AG10803 (cell line): ENCODE measurements at regions not wholly inside any gene's neighbourhood (a gene's known extent, or its start where the extent isn't known, plus 50 kb on each side); places are given as distances from the start of the nearest gene placed in this dataset.

Experiments
- DNase-seq: peaks from one replicate; pipeline ENCODE4 v3.0.0; 2010; ENCODE audit warnings: low read depth
- H3K4me3 ChIP-seq: 2 replicates; pipeline ENCODE4 v1.5.1; 2011; ENCODE audit warnings: mild to moderate bottlenecking, low read length, control low read depth
- TF ChIP-seq, protein P1 (sequence below): conservative IDR thresholded peaks from 2 replicates; pipeline ENCODE4 v1.5.1; 2011; ENCODE audit warnings: mild to moderate bottlenecking, low read length, control low read depth, inconsistent platforms

DNA sequence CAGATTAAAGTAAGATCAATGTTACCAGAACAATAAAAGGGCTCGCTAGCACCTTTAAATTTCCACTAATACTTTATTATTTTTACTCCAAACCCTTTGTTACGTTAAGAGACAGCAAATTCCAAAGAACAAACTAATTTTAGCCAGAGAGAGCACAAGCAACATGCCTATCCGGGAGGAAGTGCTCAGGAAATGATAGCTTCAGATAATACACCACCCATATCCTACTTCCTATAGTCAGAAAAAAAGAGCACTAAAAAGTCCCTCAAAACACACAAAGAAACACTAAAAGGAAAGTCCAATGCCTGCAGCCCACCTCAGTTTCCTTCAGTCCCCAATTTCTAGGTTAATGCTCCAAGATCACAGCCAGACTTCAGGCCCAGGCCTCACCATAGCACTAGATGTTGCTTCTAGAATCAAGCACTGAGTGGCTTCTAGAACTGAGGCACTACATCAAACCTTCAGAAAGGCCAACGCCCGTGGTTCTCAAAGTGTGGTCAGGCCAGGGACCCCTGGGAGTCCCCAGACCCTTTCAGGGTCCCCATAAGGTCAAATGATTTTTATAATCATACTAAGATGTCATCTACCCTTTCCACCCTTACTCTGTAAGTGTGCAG lies 142.6 kb downstream of the PSMG1 start:
- no peak for DNase-seq
- no peak overlapping the region for H3K4me3 ChIP-seq
- TF ChIP-seq, protein P1, sequence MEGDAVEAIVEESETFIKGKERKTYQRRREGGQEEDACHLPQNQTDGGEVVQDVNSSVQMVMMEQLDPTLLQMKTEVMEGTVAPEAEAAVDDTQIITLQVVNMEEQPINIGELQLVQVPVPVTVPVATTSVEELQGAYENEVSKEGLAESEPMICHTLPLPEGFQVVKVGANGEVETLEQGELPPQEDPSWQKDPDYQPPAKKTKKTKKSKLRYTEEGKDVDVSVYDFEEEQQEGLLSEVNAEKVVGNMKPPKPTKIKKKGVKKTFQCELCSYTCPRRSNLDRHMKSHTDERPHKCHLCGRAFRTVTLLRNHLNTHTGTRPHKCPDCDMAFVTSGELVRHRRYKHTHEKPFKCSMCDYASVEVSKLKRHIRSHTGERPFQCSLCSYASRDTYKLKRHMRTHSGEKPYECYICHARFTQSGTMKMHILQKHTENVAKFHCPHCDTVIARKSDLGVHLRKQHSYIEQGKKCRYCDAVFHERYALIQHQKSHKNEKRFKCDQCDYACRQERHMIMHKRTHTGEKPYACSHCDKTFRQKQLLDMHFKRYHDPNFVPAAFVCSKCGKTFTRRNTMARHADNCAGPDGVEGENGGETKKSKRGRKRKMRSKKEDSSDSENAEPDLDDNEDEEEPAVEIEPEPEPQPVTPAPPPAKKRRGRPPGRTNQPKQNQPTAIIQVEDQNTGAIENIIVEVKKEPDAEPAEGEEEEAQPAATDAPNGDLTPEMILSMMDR, result no peak

DNA sequence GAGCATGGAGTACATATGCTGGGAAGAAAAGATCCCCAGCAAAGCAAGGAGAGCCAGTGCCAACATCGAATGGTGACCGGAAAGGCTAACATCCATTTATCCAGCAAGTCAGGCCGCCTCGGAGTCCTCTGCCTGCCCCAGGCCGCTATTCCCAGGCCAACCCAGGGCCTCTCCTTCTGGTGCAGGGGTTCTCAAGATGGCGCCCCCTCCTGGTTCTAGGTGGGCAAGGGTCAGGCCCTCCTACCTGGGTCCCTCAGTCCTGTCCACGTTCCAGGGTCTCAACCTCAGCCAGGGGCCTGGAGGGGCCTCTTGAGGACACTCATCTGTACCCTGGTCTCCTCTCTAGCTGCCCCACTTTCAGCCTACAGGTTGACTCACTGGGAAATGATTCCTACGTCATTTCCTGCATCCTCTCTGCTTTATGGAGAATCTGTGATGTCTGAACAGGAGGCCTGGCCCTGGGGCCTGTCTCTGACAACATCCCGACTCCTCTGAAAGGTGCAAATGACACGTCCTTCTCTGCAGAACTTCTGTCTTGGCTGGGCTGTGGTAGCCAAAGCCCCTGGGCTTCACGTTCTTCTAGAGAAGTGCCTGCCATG lies 145.3 kb downstream of the PSMG1 start:
- TF ChIP-seq, protein P1, result no peak
- DNase-seq, result no peak

DNA sequence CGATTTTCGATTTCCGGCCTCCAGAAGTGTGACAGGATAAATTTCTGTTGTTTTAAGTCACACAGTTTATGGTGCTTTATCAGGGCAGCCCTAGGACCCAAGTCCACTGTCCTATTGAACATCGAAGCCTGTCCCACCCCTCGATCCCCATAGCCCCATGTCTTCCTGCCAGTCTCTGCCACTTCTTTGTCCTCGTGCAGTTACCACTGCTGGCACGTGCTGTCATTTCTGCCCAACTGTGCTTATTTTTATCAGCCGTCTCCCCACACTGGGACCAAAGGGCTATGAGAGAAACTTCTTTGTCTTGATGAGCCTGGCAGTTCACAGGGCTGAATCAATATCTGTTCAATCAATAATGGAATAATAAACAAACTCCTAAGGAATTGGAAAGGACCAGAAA lies 146.7 kb downstream of the PSMG1 start:
- TF ChIP-seq, protein P1, result no peak
- no peak overlapping the region for H3K4me3 ChIP-seq

More for the DNA sequence above, 145.3 kb downstream of the PSMG1 start:
- no peak overlapping the region for H3K4me3 ChIP-seq

GRCh38 chr21:39034590-39035536 lies 148.4 kb downstream of the PSMG1 start:
- DNase-seq, result no peak
- TF ChIP-seq, protein P1, result no peak
- H3K4me3 ChIP-seq, result no peak overlapping the region

More for the DNA sequence above, 146.7 kb downstream of the PSMG1 start:
- no peak for DNase-seq

DNA sequence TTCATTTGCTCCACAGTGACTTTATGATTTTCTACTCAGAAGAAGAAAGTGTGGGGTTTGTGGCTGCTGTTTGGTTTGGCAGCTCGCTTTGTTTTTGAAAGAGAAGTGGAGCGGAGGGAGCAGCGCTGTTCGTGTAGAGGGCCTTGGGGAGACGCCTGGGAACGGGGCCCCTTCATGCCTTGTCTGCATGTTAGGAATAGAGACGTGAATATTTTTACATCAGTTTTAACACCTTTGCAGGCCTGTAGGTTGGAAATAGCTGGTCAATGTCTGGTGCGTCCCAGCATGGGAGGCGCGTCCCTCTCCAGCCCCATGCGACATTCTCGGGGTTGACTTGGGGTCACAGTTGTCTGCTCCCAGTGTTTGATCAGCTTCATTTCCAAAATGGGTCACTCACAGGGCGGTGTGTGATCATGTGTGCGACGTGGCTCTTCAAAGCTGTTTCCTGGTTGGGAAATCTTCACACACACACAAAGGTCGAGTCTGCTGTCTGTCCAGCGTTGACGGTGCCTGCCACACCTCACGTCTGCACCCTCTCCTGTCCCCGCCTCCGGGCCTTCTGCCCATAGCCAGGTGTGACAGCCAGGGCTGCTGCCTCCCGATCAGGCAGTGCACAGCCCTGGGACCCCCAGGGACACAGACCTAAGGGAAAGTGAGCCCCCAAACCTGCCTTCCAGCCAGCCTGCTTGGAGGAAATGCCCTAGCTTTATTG lies 149.2 kb downstream of the PSMG1 start:
- no peak overlapping the region for H3K4me3 ChIP-seq
- TF ChIP-seq, protein P1, result no peak
- no peak for DNase-seq

DNA sequence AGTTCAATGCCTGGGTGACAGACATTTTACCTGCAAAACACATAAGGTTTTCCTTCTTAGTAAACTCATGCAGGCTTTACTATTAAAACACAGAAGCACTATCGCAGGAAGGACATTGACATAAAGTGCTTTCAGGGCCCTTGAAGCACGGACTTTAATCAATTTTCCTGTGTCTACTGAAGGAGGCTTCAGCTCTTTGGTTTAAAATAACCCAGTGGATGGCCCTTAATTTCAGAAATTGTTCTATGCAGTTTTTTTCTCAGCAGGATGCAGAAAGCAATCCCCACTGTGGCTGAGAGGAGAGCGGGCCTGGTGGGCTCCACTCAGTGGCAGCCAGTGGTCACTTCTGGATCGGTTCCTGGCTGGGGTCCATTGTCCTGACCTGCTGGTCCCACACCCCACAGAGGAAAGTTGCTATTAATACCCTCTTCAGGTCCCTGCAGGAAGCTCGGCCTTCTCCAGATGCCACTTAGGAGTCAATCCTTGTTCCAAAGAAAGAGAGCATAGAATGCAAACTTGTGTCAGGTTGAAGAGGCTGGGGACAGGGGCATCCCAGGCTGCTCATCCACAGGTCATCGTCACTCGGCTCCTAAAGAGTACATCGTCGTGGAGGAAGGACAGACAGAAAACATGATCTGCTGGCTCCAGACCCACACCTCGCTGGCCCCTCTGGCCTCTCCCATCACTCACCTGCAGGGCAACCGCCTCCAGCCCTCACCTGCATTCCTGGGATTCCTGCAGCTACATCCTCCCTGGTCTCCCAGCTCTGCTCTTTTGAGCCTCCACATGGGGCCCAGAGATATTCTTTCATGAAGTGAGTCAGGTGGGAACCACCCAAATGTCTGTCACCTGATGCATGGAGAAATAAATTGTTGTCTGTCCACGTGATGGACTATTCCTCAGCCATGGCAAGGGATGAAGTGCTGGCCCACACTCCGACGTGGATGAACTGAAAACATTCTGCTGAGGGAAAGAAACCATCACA lies 153.1 kb downstream of the PSMG1 start:
- DNase-seq, result no peak
- H3K4me3 ChIP-seq, result no peak overlapping the region
- TF ChIP-seq, protein P1, result no peak
